Ectodermal cell (in vitro differentiated cells): ENCODE measurements at regions not wholly inside any gene's neighbourhood (a gene's known extent, or its start where the extent isn't known, plus 50 kb on each side); places are given as distances from the start of the nearest gene placed in this dataset.

ENCODE experiments used
- H3K27ac ChIP-seq: 2 replicates; pipeline ENCODE4 v1.7.0; 2013; ENCODE audit warnings: mild to moderate bottlenecking, low read depth, low read length; ENCODE audit not compliant: insufficient read depth, poor library complexity, severe bottlenecking
- H3K27me3 ChIP-seq: 2 replicates; pipeline ENCODE4 v1.7.0; 2013; ENCODE audit warnings: mild to moderate bottlenecking, low read length; ENCODE audit not compliant: insufficient read depth, control insufficient read depth, poor library complexity, severe bottlenecking
- H3K36me3 ChIP-seq: one replicate; pipeline ENCODE4 v1.7.0; 2013; ENCODE audit warnings: low read length; ENCODE audit not compliant: control insufficient read depth, insufficient read depth
- H3K4me1 ChIP-seq: one replicate; pipeline ENCODE4 v1.7.0; 2013; ENCODE audit warnings: low read length; ENCODE audit not compliant: control insufficient read depth, insufficient read depth
- H3K4me3 ChIP-seq: 2 replicates; pipeline ENCODE4 v1.7.0; 2013; ENCODE audit warnings: low read depth, low read length, control low read depth; ENCODE audit not compliant: insufficient read depth
- H3K9me3 ChIP-seq: 2 replicates; pipeline ENCODE4 v1.7.0; 2013; ENCODE audit warnings: mild to moderate bottlenecking, low read length, moderate library complexity; ENCODE audit not compliant: control insufficient read depth
- WGBS, 2 experiments: methylation state at CpG; one replicate each; pipeline ENCODE4 v1.1.7; 2013; ENCODE audit warnings: missing lambda C conversion rate in 2 of 2; 5-methylcytosine and 5-hydroxymethylcytosine counted together

GRCh38 chr10:10587744-10588393 is 429.8 kb upstream of the CELF2 start:
- H3K4me3 ChIP-seq, result no peak overlapping the region
- WGBS, 2 experiments, result 94 to 96% methylated on average over 4 to 5 of the region's 5 CpGs
- no peak overlapping the region for H3K27ac ChIP-seq
- peaks cover 5% of the 10 kb centered on the region for H3K4me1 ChIP-seq
- no peaks in the 10 kb centered on the region for H3K9me3 ChIP-seq
- H3K27me3 ChIP-seq, result no peaks in the 10 kb centered on the region
- H3K36me3 ChIP-seq, result no peaks in the 10 kb centered on the region

- Histone ChIP-seq H3K27ac (no peak overlapping the region), H3K4me1 (peaks cover 5% of the 10 kb centered on the region)
- 93 to 95% methylated on average over 4 of the region's 4 CpGs for WGBS, 2 experiments
Measured at GRCh38 chr10:10589540-10590303, 427.9 kb upstream of the CELF2 start.

GRCh38 chr10:10591715-10592341 is 425.8 kb upstream of the CELF2 start:
- Histone ChIP-seq H3K27ac (no peak overlapping the region), H3K4me1 (peaks cover 5% of the 10 kb centered on the region), H3K36me3 (no peaks in the 10 kb centered on the region), H3K4me3 (no peak overlapping the region), H3K27me3 (no peaks in the 10 kb centered on the region), H3K9me3 (no peaks in the 10 kb centered on the region)
- 91% methylated on average over 6 to 8 of the region's 8 CpGs for WGBS, 2 experiments

More at GRCh38 chr10:10589540-10590303, 427.9 kb upstream of the CELF2 start:
- Histone ChIP-seq H3K36me3 (no peaks in the 10 kb centered on the region), H3K27me3 (no peaks in the 10 kb centered on the region), H3K4me3 (no peak overlapping the region), H3K9me3 (no peaks in the 10 kb centered on the region)

- 92 to 100% methylated on average over 1 to 2 of the region's 2 CpGs for WGBS, 2 experiments
- Histone ChIP-seq H3K27ac (no peak overlapping the region), H3K36me3 (no peaks in the 10 kb centered on the region), H3K27me3 (no peaks in the 10 kb centered on the region), H3K4me1 (peaks cover 5% of the 10 kb centered on the region), H3K4me3 (no peak overlapping the region), H3K9me3 (no peaks in the 10 kb centered on the region)
Measured at GRCh38 chr10:10596256-10596655, 421.4 kb upstream of the CELF2 start.

- Histone ChIP-seq H3K27me3 (no peaks in the 10 kb centered on the region), H3K4me3 (no peak overlapping the region), H3K27ac (no peak overlapping the region), H3K36me3 (no peaks in the 10 kb centered on the region), H3K4me1 (no peaks in the 10 kb centered on the region), H3K9me3 (no peaks in the 10 kb centered on the region)
- WGBS, 2 experiments, result 91 to 97% methylated on average over 5 of the region's 5 CpGs
Measured at GRCh38 chr10:10598297-10598696, 419.4 kb upstream of the CELF2 start.

- Histone ChIP-seq H3K27ac (no peak overlapping the region), H3K27me3 (no peaks in the 10 kb centered on the region), H3K9me3 (no peaks in the 10 kb centered on the region), H3K4me1 (no peaks in the 10 kb centered on the region), H3K4me3 (no peak overlapping the region), H3K36me3 (no peaks in the 10 kb centered on the region)
- WGBS, 2 experiments, result 92 to 95% methylated on average over 5 of the region's 5 CpGs
Measured at GRCh38 chr10:10600004-10600403, 417.7 kb upstream of the CELF2 start.

GRCh38 chr10:10605551-10606081 is 412.1 kb upstream of the CELF2 start:
- Histone ChIP-seq H3K27ac (no peak overlapping the region), H3K27me3 (no peaks in the 10 kb centered on the region), H3K4me3 (no peak overlapping the region), H3K4me1 (no peaks in the 10 kb centered on the region), H3K36me3 (no peaks in the 10 kb centered on the region), H3K9me3 (no peaks in the 10 kb centered on the region)
- WGBS, 2 experiments, result 94% methylated on average over 9 of the region's 9 CpGs

- WGBS, 2 experiments, result 96 to 98% methylated on average over 8 of the region's 8 CpGs
- Histone ChIP-seq H3K4me3 (no peak overlapping the region), H3K27ac (no peak overlapping the region), H3K9me3 (no peaks in the 10 kb centered on the region), H3K4me1 (no peaks in the 10 kb centered on the region), H3K36me3 (no peaks in the 10 kb centered on the region), H3K27me3 (no peaks in the 10 kb centered on the region)
Measured at GRCh38 chr10:10609379-10609955, 408.2 kb upstream of the CELF2 start.

- no peaks in the 10 kb centered on the region for H3K4me1 ChIP-seq
- H3K9me3 ChIP-seq, result no peaks in the 10 kb centered on the region
- H3K27me3 ChIP-seq, result no peaks in the 10 kb centered on the region
- H3K36me3 ChIP-seq, result no peaks in the 10 kb centered on the region
- WGBS, 2 experiments, result no CpG with 5 or more reads among the region's 1 CpG
- H3K27ac ChIP-seq, result no peak overlapping the region
- no peak overlapping the region for H3K4me3 ChIP-seq
Measured at GRCh38 chr10:10610171-10610570, 407.5 kb upstream of the CELF2 start.

- WGBS, 2 experiments, result 90 to 93% methylated on average over 3 of the region's 3 CpGs
Measured at GRCh38 chr10:10612151-10612550, 405.5 kb upstream of the CELF2 start.

More at GRCh38 chr10:10612151-10612550, 405.5 kb upstream of the CELF2 start:
- Histone ChIP-seq H3K4me3 (no peak overlapping the region), H3K27me3 (no peaks in the 10 kb centered on the region), H3K27ac (no peak overlapping the region), H3K36me3 (no peaks in the 10 kb centered on the region), H3K9me3 (no peaks in the 10 kb centered on the region), H3K4me1 (no peaks in the 10 kb centered on the region)
